ENCODE measurements at regions not wholly inside any gene's neighbourhood (a gene's known extent, or its start where the extent isn't known, plus 50 kb on each side); places are given as distances from the start of the nearest gene placed in this dataset.
A peak's percentile ranks its signal among the peaks of the same experiment; 100 is the strongest.

- CTCF ChIA-PET: interaction anchor here (0.7 to 1.8 kb wide), 2 partner anchors 11 to 169 kb away, joined by 3 to 7 read pairs; no protein-coding TSS in a partner anchor
- POLR2A ChIA-PET: no interaction called here
- TF ChIP-seq ELF4 (IDR thresholded peaks at IDR 0.05): no peak
- no peak for TF ChIP-seq L3MBTL2 (conservative IDR thresholded peaks at IDR 0.05)
- TF ChIP-seq PKNOX1 (IDR thresholded peaks at IDR 0.05): 0 out of 2 replicates have a peak, but pooled peaks have one; percentile 28
- TF ChIP-seq ZNF384 (IDR thresholded peaks at IDR 0.05): peak; percentile 51; the same call in 1 of the 2 replicates
- TF ChIP-seq HDGF (IDR thresholded peaks at IDR 0.05; ENCODE audit: borderline replicate concordance): no peak
- no peak for TF ChIP-seq TARDBP (IDR thresholded peaks at IDR 0.05)
- peak; percentile 35 for DNase-seq (ENCODE audit: extremely low spot score)
These were observed 103.3 kb downstream of the MDH1 start for GRCh38 chr2:63692002-63692606.

GRCh38 chr2:63695583-63695982 is 106.8 kb downstream of the MDH1 start:
- DNase-seq (ENCODE audit: extremely low spot score): no peak
- ChIA-PET POLR2A (no interaction called here), CTCF (no interaction called here)
- no peak for TF ChIP-seq L3MBTL2 (conservative IDR thresholded peaks at IDR 0.05)
- no peak for TF ChIP-seq FOXM1 (IDR thresholded peaks at IDR 0.05; ENCODE audit: borderline replicate concordance)
- no peak for TF ChIP-seq FOXK2 (IDR thresholded peaks at IDR 0.05)
- TF ChIP-seq PKNOX1 (IDR thresholded peaks at IDR 0.05): no peak
- TF ChIP-seq NFRKB (IDR thresholded peaks at IDR 0.05): no peak
- no peak for TF ChIP-seq LEF1 (IDR thresholded peaks at IDR 0.05; ENCODE audit: borderline replicate concordance)
- no peak for TF ChIP-seq TARDBP (IDR thresholded peaks at IDR 0.05)
- no peak for TF ChIP-seq ELF4 (IDR thresholded peaks at IDR 0.05)
- TF ChIP-seq ZNF384 (IDR thresholded peaks at IDR 0.05): no peak
- no peak for TF ChIP-seq ARNT (IDR thresholded peaks at IDR 0.05)
- TF ChIP-seq FOXA1 (IDR thresholded peaks at IDR 0.05): no peak
- no peak for TF ChIP-seq SP1 (IDR thresholded peaks at IDR 0.05)
- TF ChIP-seq HDGF (IDR thresholded peaks at IDR 0.05; ENCODE audit: borderline replicate concordance): no peak
- no peak for TF ChIP-seq SUZ12 (IDR thresholded peaks at IDR 0.05)
- TF ChIP-seq CTBP1 (IDR thresholded peaks at IDR 0.05; ENCODE audit: borderline replicate concordance): no peak
- no peak for TF ChIP-seq BHLHE40 (IDR thresholded peaks at IDR 0.05; ENCODE audit: borderline replicate concordance)

GRCh38 chr2:63696496-63696895 is 107.7 kb downstream of the MDH1 start:
- no peak for TF ChIP-seq PKNOX1 (IDR thresholded peaks at IDR 0.05)
- TF ChIP-seq FOXK2 (IDR thresholded peaks at IDR 0.05): no peak
- no peak for TF ChIP-seq HDGF (IDR thresholded peaks at IDR 0.05; ENCODE audit: borderline replicate concordance)
- TF ChIP-seq FOXM1 (IDR thresholded peaks at IDR 0.05; ENCODE audit: borderline replicate concordance): no peak
- no peak for TF ChIP-seq ZNF384 (IDR thresholded peaks at IDR 0.05)
- TF ChIP-seq SUZ12 (IDR thresholded peaks at IDR 0.05): no peak
- no peak for DNase-seq (ENCODE audit: extremely low spot score)
- ChIA-PET POLR2A (no interaction called here), CTCF (no interaction called here)

- POLR2A ChIA-PET: no interaction called here
- TF ChIP-seq PKNOX1 (IDR thresholded peaks at IDR 0.05) (no peak), FOXK2 (IDR thresholded peaks at IDR 0.05) (no peak), ARNT (IDR thresholded peaks at IDR 0.05) (no peak), CTBP1 (IDR thresholded peaks at IDR 0.05; ENCODE audit: borderline replicate concordance) (no peak), L3MBTL2 (conservative IDR thresholded peaks at IDR 0.05) (no peak), HDGF (IDR thresholded peaks at IDR 0.05; ENCODE audit: borderline replicate concordance) (no peak), ELF4 (IDR thresholded peaks at IDR 0.05) (no peak), SP1 (IDR thresholded peaks at IDR 0.05) (no peak), FOXA1 (IDR thresholded peaks at IDR 0.05) (no peak), NFRKB (IDR thresholded peaks at IDR 0.05) (no peak), SUZ12 (IDR thresholded peaks at IDR 0.05) (no peak), ZNF384 (IDR thresholded peaks at IDR 0.05) (no peak), FOXM1 (IDR thresholded peaks at IDR 0.05; ENCODE audit: borderline replicate concordance) (no peak), TARDBP (IDR thresholded peaks at IDR 0.05) (no peak), LEF1 (IDR thresholded peaks at IDR 0.05; ENCODE audit: borderline replicate concordance) (no peak), BHLHE40 (IDR thresholded peaks at IDR 0.05; ENCODE audit: borderline replicate concordance) (no peak)
- CTCF ChIA-PET: no interaction called here
- DNase-seq (ENCODE audit: extremely low spot score): no peak
These were observed 108.4 kb downstream of the MDH1 start for GRCh38 chr2:63697160-63697559.

GRCh38 chr2:63698786-63699548 is 110.2 kb downstream of the MDH1 start:
- peak; percentile 54 for DNase-seq (ENCODE audit: extremely low spot score)

More at GRCh38 chr2:63698786-63699548, 110.2 kb downstream of the MDH1 start:
- CTCF ChIA-PET: interaction anchor here (0.7 to 1.8 kb wide), 11 partner anchors 17 to 195 kb away, joined by 3 to 18 read pairs (median 3); partner anchors contain the start of gene UGP2
- POLR2A ChIA-PET: interaction anchor here (0.8 to 2.9 kb wide), 2 partner anchors 142 to 162 kb away, joined by 3 to 20 read pairs; partner anchors contain the start of gene UGP2
- no peak for TF ChIP-seq FOXA1 (IDR thresholded peaks at IDR 0.05)
- no peak for TF ChIP-seq BHLHE40 (IDR thresholded peaks at IDR 0.05; ENCODE audit: borderline replicate concordance)
- no peak for TF ChIP-seq CTBP1 (IDR thresholded peaks at IDR 0.05; ENCODE audit: borderline replicate concordance)
- TF ChIP-seq LEF1 (IDR thresholded peaks at IDR 0.05; ENCODE audit: borderline replicate concordance): no peak
- no peak for TF ChIP-seq FOXK2 (IDR thresholded peaks at IDR 0.05)
- no peak for TF ChIP-seq FOXM1 (IDR thresholded peaks at IDR 0.05; ENCODE audit: borderline replicate concordance)
- TF ChIP-seq ARNT (IDR thresholded peaks at IDR 0.05): no peak
- no peak for TF ChIP-seq ELF4 (IDR thresholded peaks at IDR 0.05)
